HG02973 (cell line): ENCODE measurements at regions not wholly inside any gene's neighbourhood (a gene's known extent, or its start where the extent isn't known, plus 50 kb on each side); places are given as distances from the start of the nearest gene placed in this dataset.
"Not testable (repeated sequence)": the region's sequence is repeated elsewhere in the genome, so short reads cannot be mapped to it uniquely, and the experiment has no call there.

ENCODE experiments used
- ATAC-seq: cut with Tn5 transposase; IDR thresholded peaks from one replicate; pipeline ENCODE4 v1.9.1; 2021; ENCODE audit warnings: moderate library complexity; ENCODE audit not compliant: unreplicated experiment

GRCh38 chr2:34261701-34262100 lies 662.6 kb upstream of the FAM98A start:
- no peak for ATAC-seq

- ATAC-seq = no peak
Observed at GRCh38 chr2:34254272-34254878, 655.3 kb upstream of the FAM98A start.

GRCh38 chr2:34252111-34252510 lies 653.0 kb upstream of the FAM98A start:
- no peak for ATAC-seq

GRCh38 chr2:34251578-34251977 lies 652.5 kb upstream of the FAM98A start:
- ATAC-seq = no peak

- ATAC-seq = no peak
Observed at GRCh38 chr2:34244195-34244594, 645.1 kb upstream of the FAM98A start.

- ATAC-seq = no peak
Observed at GRCh38 chr2:34242763-34243123, 643.6 kb upstream of the FAM98A start.

GRCh38 chr2:34241905-34242762 lies 643.0 kb upstream of the FAM98A start:
- no peak for ATAC-seq

- no peak for ATAC-seq
Observed at GRCh38 chr2:34239511-34239910, 640.4 kb upstream of the FAM98A start.

GRCh38 chr2:34234823-34235222 lies 635.7 kb upstream of the FAM98A start:
- no peak for ATAC-seq

- ATAC-seq = no peak
Observed at GRCh38 chr2:34229998-34230397, 630.9 kb upstream of the FAM98A start.

GRCh38 chr2:34215174-34215573 lies 616.1 kb upstream of the FAM98A start:
- no peak for ATAC-seq

GRCh38 chr2:34210382-34210781 lies 611.3 kb upstream of the FAM98A start:
- ATAC-seq = not testable (repeated sequence)

- ATAC-seq = no peak
Observed at GRCh38 chr2:34204560-34204959, 605.5 kb upstream of the FAM98A start.

GRCh38 chr2:34201099-34201498 lies 602.0 kb upstream of the FAM98A start:
- no peak for ATAC-seq

- ATAC-seq = no peak
Observed at GRCh38 chr2:34199971-34200370, 600.9 kb upstream of the FAM98A start.

GRCh38 chr2:34193164-34193563 lies 594.1 kb upstream of the FAM98A start:
- ATAC-seq = no peak

GRCh38 chr2:34188464-34189303 lies 589.6 kb upstream of the FAM98A start:
- ATAC-seq = no peak

- no peak for ATAC-seq
Observed at GRCh38 chr2:34179511-34179910, 580.4 kb upstream of the FAM98A start.

GRCh38 chr2:34178482-34178881 lies 579.4 kb upstream of the FAM98A start:
- ATAC-seq = no peak

- no peak for ATAC-seq
Observed at GRCh38 chr2:34176693-34177092, 577.6 kb upstream of the FAM98A start.

- no peak for ATAC-seq
Observed at GRCh38 chr2:34174506-34174905, 575.4 kb upstream of the FAM98A start.

- no peak for ATAC-seq
Observed at GRCh38 chr2:34162231-34162630, 563.1 kb upstream of the FAM98A start.
